HG02798 (cell line): ENCODE measurements at regions not wholly inside any gene's neighbourhood (a gene's known extent, or its start where the extent isn't known, plus 50 kb on each side); places are given as distances from the start of the nearest gene placed in this dataset.

Experiments used
- ATAC-seq: cut with Tn5 transposase; IDR thresholded peaks from one replicate; pipeline ENCODE4 v1.9.1; 2021; ENCODE audit warnings: mild to moderate bottlenecking; ENCODE audit not compliant: unreplicated experiment, poor library complexity

GRCh38 chr6:85396159-85396808 is 53.6 kb upstream of the NT5E start:
- ATAC-seq: no peak

GRCh38 chr6:85395746-85396145 is 54.1 kb upstream of the NT5E start:
- no peak for ATAC-seq

DNA sequence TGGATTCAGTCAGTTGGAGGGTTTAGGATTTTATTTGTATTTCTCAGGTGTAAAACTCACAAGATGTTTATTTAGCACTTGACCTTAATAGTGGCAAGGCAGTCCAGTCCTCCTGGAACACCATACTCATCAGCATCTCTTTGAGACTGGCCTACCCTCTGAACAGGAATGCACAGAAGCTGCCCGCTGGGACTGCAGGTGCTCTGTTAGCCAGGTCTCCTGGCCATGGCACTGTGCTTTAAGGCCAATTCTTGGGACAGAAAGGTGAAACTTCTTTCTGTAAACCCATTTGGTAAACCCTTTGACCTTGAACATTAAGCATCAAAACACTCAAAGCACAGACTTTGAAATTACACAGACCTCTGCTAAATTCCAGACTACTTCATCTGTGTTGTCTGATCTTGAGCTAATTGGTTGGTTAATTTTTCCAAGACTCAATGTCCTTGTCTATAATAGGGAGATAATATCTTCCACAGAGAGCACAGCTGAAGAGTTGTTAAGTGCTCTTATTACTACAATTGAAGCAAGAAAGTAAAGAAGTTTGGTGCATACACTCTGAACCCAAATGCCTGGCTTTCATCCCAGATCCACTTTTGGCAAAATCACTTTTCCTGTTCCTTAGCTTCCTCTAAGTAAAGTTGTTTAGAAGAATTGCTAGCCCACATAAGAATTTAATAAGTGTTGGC is 54.9 kb upstream of the NT5E start:
- ATAC-seq: no peak

DNA sequence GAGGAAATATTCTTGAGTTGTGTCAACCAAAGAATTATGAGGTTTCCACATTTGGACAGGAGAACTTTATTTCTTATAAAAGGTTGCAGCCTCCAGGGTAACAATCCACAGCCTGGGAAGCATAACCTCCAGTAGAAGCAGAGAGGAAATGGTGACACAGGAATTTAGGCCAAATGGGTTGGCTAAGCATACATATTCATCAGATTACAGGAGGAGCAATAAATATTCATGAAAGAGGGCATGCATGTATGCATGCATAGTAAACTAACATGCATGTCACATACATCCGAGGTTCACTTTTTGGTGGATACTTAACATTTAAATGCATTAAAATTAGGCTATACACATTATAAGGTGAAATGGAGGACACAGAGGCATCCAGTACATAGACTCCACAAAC is 55.7 kb upstream of the NT5E start:
- ATAC-seq: no peak

DNA sequence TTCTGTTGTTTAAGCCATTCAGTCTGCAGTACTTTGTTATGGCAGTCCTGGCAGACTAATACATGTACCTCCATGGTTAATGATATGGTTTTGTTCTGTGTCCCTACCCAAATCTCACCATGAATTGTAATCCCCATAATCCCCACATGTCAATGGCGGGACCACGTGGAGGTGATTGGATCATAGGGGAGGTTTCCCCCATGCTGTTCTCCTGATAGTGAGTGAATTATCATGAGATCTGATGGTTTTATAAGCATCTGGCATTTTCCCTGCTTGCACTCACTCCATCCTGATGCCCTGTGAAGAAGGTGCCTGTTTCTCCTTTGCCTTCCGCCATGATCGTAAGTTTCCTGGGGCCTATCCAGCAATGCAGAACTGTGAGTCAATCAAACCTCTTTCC is 57.5 kb upstream of the NT5E start:
- ATAC-seq: no peak

GRCh38 chr6:85390775-85391174 is 59.1 kb upstream of the NT5E start:
- ATAC-seq: no peak

DNA sequence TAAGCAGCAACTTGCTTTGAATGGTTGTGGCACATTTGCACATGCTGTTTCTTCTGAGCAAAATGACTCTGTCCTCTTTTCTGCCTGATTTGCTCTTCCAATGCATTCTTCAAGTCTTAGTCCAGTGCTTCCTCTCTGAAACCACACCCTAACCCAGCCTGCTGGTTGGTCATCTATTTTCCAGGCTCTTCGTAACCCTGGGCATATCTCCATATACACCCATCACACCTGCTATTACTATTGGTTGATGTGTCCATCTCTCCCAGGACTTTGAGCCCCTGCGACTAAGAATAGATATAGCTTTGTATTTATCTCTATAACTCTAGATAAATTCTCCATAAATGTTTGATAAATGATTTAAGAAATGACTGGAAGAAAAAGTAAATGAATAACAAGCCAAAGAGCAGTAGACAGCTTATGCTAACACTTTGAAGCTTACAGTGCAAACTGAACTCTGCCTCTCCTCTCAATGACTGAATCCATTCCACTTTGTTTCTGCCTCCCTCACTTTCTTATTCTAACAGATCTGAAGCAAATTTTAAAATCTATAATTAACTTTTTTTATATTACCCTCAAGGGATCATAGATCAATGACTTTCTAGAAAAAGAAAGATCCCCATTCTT is 59.7 kb upstream of the NT5E start:
- no peak for ATAC-seq

GRCh38 chr6:85389151-85389797 is 60.6 kb upstream of the NT5E start:
- no peak for ATAC-seq

- ATAC-seq: no peak
Observed at GRCh38 chr6:85388531-85388930, 61.4 kb upstream of the NT5E start.

GRCh38 chr6:85385636-85386315 is 64.1 kb upstream of the NT5E start:
- ATAC-seq: no peak

DNA sequence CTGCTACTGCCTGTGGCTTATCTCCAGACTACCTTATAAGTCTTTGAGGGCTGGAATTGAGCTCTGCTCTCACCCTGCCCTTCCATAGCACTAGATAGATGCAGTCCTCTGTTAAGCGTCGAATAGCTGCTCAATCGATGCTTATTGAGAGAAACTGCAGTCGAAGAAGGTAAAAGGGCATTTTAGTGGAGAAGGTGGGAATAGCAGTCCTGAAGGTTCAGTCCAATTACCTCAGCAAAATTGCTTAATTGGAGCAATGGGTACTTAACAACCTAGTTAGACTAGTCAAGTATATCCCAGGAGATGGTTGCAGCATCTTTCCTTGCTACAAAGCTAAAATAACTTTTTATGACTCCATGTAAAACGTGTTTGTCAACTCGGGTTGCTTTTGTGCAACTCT is 66.8 kb upstream of the NT5E start:
- no peak for ATAC-seq

DNA sequence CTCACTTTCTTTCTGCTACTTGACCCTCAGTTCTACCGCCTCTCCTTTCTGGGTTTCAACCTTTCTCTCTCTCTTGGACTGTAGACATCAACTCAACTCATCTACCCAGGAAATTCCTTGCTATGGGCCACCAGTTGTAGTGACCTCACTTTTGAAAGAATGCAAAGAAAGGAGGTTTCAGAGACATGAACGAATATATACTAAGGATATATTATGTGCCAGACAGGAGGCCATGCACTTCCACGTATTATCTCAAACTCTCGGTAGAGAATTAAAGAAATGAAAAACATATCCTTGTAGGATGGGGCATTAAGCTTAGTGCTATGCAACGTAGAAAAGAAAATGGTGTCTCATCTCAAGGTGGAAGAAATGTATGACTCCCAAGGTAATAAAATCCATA is 67.3 kb upstream of the NT5E start:
- ATAC-seq: no peak

GRCh38 chr6:85372915-85373270 is 77.0 kb upstream of the NT5E start:
- no peak for ATAC-seq

DNA sequence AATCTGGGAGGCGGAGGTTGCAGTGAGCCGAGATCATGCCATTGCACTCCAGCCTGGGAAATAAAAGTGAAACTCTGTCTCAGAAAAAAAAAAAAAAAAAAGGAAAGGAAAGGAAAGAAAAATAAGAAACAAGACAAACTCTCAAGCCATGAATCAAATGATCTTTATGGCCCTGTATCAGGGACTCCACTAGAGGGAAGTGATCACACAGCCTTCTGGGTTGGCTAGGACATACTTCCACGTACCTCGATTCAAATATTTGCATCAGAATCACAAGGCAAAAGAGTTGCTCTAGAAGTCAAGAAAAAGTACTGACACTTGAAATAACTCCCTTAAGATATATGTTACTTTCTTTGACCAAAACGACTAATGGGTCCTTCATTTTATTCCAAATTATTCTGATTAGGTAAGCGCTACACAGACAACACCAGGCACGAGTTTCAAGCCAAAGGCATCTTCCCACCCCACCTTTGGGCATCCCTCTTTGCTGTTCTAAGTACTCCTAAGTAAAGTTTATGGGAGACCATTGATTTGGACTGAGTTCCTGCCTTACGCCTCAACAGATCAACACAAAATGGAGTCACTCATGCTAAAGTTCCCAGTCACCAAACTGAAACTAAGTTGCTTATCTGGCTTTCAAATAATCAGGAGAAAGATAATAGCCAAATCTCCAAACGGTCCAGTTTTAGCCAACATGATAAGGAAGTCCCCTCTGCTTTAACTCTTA is 77.5 kb upstream of the NT5E start:
- ATAC-seq: no peak

GRCh38 chr6:85368631-85369030 is 81.3 kb upstream of the NT5E start:
- peak; percentile 46 for ATAC-seq

GRCh38 chr6:85364344-85364743 is 85.5 kb upstream of the NT5E start:
- ATAC-seq: peak; percentile 61

DNA sequence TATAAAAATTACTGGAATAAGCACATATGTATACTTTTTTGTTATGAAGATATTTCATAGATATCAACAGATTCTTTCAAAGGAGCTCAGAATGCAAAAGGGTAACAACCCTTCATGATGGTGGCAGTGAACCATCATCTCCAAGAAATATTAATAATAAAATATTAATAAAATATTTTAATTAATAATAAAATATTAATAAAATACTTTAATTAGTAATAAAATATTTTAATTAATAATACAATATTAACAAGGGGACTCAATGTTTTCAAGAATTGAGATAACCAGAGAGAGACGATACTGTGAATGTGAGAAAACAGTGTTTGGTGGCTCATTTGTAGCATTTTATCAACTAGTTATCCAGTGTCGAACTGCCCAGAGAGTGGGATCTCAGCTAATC is 86.0 kb upstream of the NT5E start:
- no peak for ATAC-seq

DNA sequence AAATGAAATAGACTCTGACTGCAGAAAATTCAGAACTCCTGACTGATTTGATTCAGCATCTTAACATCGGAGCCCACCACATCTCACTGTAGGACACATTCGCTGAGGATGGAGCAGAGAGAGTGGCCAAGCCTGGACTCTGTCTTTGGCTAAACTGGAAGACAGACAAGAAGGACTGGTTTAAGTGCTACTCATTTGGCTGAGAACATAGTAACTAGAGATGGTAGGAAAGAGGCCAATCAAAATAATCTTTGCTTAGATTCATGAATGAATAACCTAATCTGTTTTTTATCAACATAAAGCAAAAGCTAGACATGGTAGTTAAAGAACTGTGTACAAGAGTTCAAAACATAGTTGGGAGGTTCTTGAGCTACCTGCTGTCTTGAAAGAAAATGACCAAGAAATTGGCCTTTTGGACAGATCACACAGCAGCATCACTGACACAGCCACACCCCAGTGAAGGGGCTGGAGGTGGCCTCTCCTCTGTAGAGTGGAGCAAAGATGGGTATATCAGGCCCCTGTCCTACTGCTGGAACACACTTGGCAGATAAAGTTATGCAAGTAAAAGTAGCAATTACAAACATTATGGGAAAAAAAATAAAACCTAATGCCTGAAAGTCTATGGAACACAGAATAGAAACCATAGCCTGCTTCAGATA is 87.1 kb upstream of the NT5E start:
- no peak for ATAC-seq

GRCh38 chr6:85361643-85362014 is 88.3 kb upstream of the NT5E start:
- no peak for ATAC-seq
